H9 (cell line): ENCODE measurements at regions not wholly inside any gene's neighbourhood (a gene's known extent, or its start where the extent isn't known, plus 50 kb on each side); places are given as distances from the start of the nearest gene placed in this dataset.

Experiments
- DNase-seq: peaks from one replicate; pipeline ENCODE4 v3.0.0-alpha.2; 2017
- H2AFZ ChIP-seq: one replicate; pipeline ENCODE4 v1.6.1; 2013; ENCODE audit warnings: mild to moderate bottlenecking, low read length, control low read depth, moderate library complexity
- H2AK5ac ChIP-seq: 2 replicates; pipeline ENCODE4 v1.6.1; 2013; ENCODE audit warnings: low read length, control low read depth, mixed read lengths; ENCODE audit not compliant: insufficient read length
- H2BK120ac ChIP-seq: one replicate; pipeline ENCODE4 v1.6.1; 2013; ENCODE audit warnings: low read depth, mild to moderate bottlenecking, low read length, control low read depth, inconsistent platforms; ENCODE audit not compliant: poor library complexity, severe bottlenecking
- H2BK12ac ChIP-seq: 2 replicates; pipeline ENCODE4 v1.6.1; 2013; ENCODE audit warnings: low read length, control low read depth, mixed read lengths, low read depth; ENCODE audit not compliant: insufficient read length
- H2BK15ac ChIP-seq: 2 replicates; pipeline ENCODE4 v1.6.1; 2013; ENCODE audit warnings: low read depth, low read length, control low read depth
- H2BK20ac ChIP-seq: one replicate; pipeline ENCODE4 v1.6.1; 2013; ENCODE audit warnings: low read depth, mild to moderate bottlenecking, low read length, control low read depth, inconsistent platforms; ENCODE audit not compliant: poor library complexity, severe bottlenecking
- H2BK5ac ChIP-seq: 2 replicates; pipeline ENCODE4 v1.6.1; 2013; ENCODE audit warnings: low read length, control low read depth, mixed read lengths; ENCODE audit not compliant: insufficient read length
- H3K14ac ChIP-seq: 2 replicates; pipeline ENCODE4 v1.6.1; 2013; ENCODE audit warnings: low read length, control low read depth; ENCODE audit not compliant: insufficient read depth
- H3K18ac ChIP-seq: 2 replicates; pipeline ENCODE4 v1.6.1; 2013; ENCODE audit warnings: low read depth, mild to moderate bottlenecking, mixed read lengths, low read length, control low read depth; ENCODE audit not compliant: insufficient read length
- H3K23ac ChIP-seq: 2 replicates; pipeline ENCODE4 v1.6.1; 2013; ENCODE audit warnings: low read length, control low read depth, mixed read lengths, low read depth; ENCODE audit not compliant: insufficient read length
- H3K23me2 ChIP-seq: 2 replicates; pipeline ENCODE4 v1.6.1; 2013; ENCODE audit warnings: low read depth, mild to moderate bottlenecking, mixed read lengths, low read length, control low read depth; ENCODE audit not compliant: insufficient read length, poor library complexity, severe bottlenecking
- H3K27ac ChIP-seq: 2 replicates; pipeline ENCODE4 v1.5.1; 2013; ENCODE audit warnings: low read length, control low read depth, mixed read lengths, low read depth; ENCODE audit not compliant: insufficient read length
- H3K27me3 ChIP-seq: 2 replicates; pipeline ENCODE4 v1.6.1; 2013; ENCODE audit warnings: low read length, control low read depth, inconsistent platforms; ENCODE audit not compliant: insufficient read depth
- H3K4ac ChIP-seq: 2 replicates; pipeline ENCODE4 v1.6.1; 2013; ENCODE audit warnings: low read depth, mild to moderate bottlenecking, control low read depth, inconsistent platforms, low read length, moderate library complexity
- H3K4me1 ChIP-seq: 2 replicates; pipeline ENCODE4 v1.6.1; 2013; ENCODE audit warnings: low read length, control low read depth, inconsistent platforms; ENCODE audit not compliant: insufficient read depth
- H3K4me2 ChIP-seq: 2 replicates; pipeline ENCODE4 v1.6.1; 2013; ENCODE audit warnings: low read length, control low read depth, mixed read lengths; ENCODE audit not compliant: insufficient read length, insufficient read depth
- H3K56ac ChIP-seq: 2 replicates; pipeline ENCODE4 v1.6.1; 2013; ENCODE audit warnings: low read depth, mild to moderate bottlenecking, mixed read lengths, low read length, control low read depth; ENCODE audit not compliant: insufficient read length
- H3K79me1 ChIP-seq: 2 replicates; pipeline ENCODE4 v1.6.1; 2013; ENCODE audit warnings: low read depth, mild to moderate bottlenecking, moderate library complexity, low read length, control low read depth, inconsistent platforms; ENCODE audit not compliant: insufficient read depth, poor library complexity, severe bottlenecking
- H3K79me2 ChIP-seq: 2 replicates; pipeline ENCODE4 v1.6.1; 2013; ENCODE audit warnings: low read length, control low read depth, inconsistent platforms; ENCODE audit not compliant: insufficient read depth
- H3K9ac ChIP-seq: 2 replicates; pipeline ENCODE4 v1.6.1; 2013; ENCODE audit warnings: low read length, control low read depth, mixed read lengths; ENCODE audit not compliant: insufficient read length; ENCODE audit errors: extremely low read depth
- H3K9me3 ChIP-seq: one replicate; pipeline ENCODE4 v1.6.1; 2013; ENCODE audit warnings: low read depth, low read length, inconsistent platforms; ENCODE audit not compliant: control insufficient read depth
- H3T11ph ChIP-seq: one replicate; pipeline ENCODE4 v1.6.1; 2013; ENCODE audit warnings: mild to moderate bottlenecking, low read length, control low read depth, inconsistent platforms
- H4K20me1 ChIP-seq: one replicate; pipeline ENCODE4 v1.6.1; 2013; ENCODE audit not compliant: control insufficient read depth, insufficient read length, insufficient read depth
- H4K5ac ChIP-seq: 2 replicates; pipeline ENCODE4 v1.6.1; 2013; ENCODE audit warnings: low read depth, mild to moderate bottlenecking, mixed read lengths, low read length, control low read depth; ENCODE audit not compliant: insufficient read length
- H4K8ac ChIP-seq: replicated peaks from 2 replicates; pipeline ENCODE4 v1.6.1; 2013; ENCODE audit warnings: low read length, control low read depth, mixed read lengths, low read depth; ENCODE audit not compliant: insufficient read length
- H4K91ac ChIP-seq: 2 replicates; pipeline ENCODE4 v1.6.1; 2013; ENCODE audit warnings: low read depth, mild to moderate bottlenecking, moderate library complexity, mixed read lengths, low read length, control low read depth; ENCODE audit not compliant: insufficient read length
- H3K27ac Mint-ChIP-seq, 3 experiments: 2 replicates in 2 of 3; 3 replicates in 1 of 3; pipeline ENCODE4 v1.8.0; 2020 to 2021; ENCODE audit warnings: mixed read lengths in 3 of 3, mild to moderate bottlenecking in 1 of 3, moderate library complexity in 1 of 3
- H3K27me3 Mint-ChIP-seq: 2 replicates; pipeline ENCODE4 v1.8.0; 2021; ENCODE audit warnings: low read depth, mild to moderate bottlenecking, moderate library complexity, mixed read lengths
- H3K36me3 Mint-ChIP-seq, 3 experiments: 2 replicates in 2 of 3; 3 replicates in 1 of 3; pipeline ENCODE4 v1.8.0; 2020 to 2021; ENCODE audit warnings: low read depth in 3 of 3, mixed read lengths in 3 of 3; ENCODE audit not compliant: insufficient read depth in 1 of 3
- H3K4me1 Mint-ChIP-seq, 2 experiments: 2 replicates each; pipeline ENCODE4 v1.8.0; 2020; ENCODE audit warnings: mixed read lengths in 2 of 2
- H3K4me3 Mint-ChIP-seq, 2 experiments: 2 replicates in 1 of 2; 3 replicates in 1 of 2; pipeline ENCODE4 v1.8.0; 2020 to 2021; ENCODE audit warnings: mild to moderate bottlenecking in 2 of 2, mixed read lengths in 2 of 2, moderate library complexity in 1 of 2
- H3K9me3 Mint-ChIP-seq, 2 experiments: 2 replicates in 1 of 2; 3 replicates in 1 of 2; pipeline ENCODE4 v1.8.0; 2020; ENCODE audit warnings: mild to moderate bottlenecking in 2 of 2, mixed read lengths in 2 of 2, moderate library complexity in 1 of 2
- CTCF ChIP-seq: fragments of 200-600 bp; sonication (generic); conservative IDR thresholded peaks from 3 replicates; pipeline ENCODE4 v1.8.0; 2021; ENCODE audit warnings: antibody characterized with exemption, mild to moderate bottlenecking
- WGBS: extraction: QIAGEN DNeasy Blood & Tissue Kit; methylation state at CpG from one replicate; pipeline ENCODE4 v1.1.7; 2013; ENCODE audit warnings: missing lambda C conversion rate, low lambda C conversion rate, mixed read lengths; ENCODE audit not compliant: insufficient read length; ENCODE audit errors: extremely low coverage; 5-methylcytosine and 5-hydroxymethylcytosine counted together

GRCh38 chr3:3366386-3366785 lies 186.9 kb upstream of the CRBN start:
- H3K56ac ChIP-seq: no peak overlapping the region
- no peaks in the 10 kb centered on the region for H4K20me1 ChIP-seq
- H3K4me2 ChIP-seq: no peak overlapping the region
- no peak overlapping the region for H2BK5ac ChIP-seq
- H3K4ac ChIP-seq: no peak overlapping the region
- H2AK5ac ChIP-seq: no peak overlapping the region
- WGBS: no CpG with 5 or more reads among the region's 5 CpGs
- H3K18ac ChIP-seq: no peak overlapping the region
- Mint-ChIP-seq H3K27ac (peak overlapping the region in 1 of 3 experiments; percentile 31; a peak in 1 of 7 replicates), H3K4me1 (no peaks in the 10 kb centered on the region), H3K36me3 (no peaks in the 10 kb centered on the region), H3K9me3 (no peaks in the 10 kb centered on the region; a peak in 1 of 5 replicates), H3K4me3 (no peak overlapping the region), H3K27me3 (no peaks in the 10 kb centered on the region; the same call in 1 of the 2 replicates)
- H3K27me3 ChIP-seq: no peaks in the 10 kb centered on the region
- H3K79me1 ChIP-seq: no peaks in the 10 kb centered on the region
- no peak overlapping the region for H2BK15ac ChIP-seq
- H3K23me2 ChIP-seq: no peaks in the 10 kb centered on the region
- no peak for TF ChIP-seq CTCF
- H3K9me3 ChIP-seq: no peaks in the 10 kb centered on the region
- H2BK120ac ChIP-seq: no peak overlapping the region
- no peak overlapping the region for H3K27ac ChIP-seq
- H3K9ac ChIP-seq: no peak overlapping the region
- no peak overlapping the region for H2BK12ac ChIP-seq
- H3K4me1 ChIP-seq: no peaks in the 10 kb centered on the region
- H4K91ac ChIP-seq: no peak overlapping the region
- no peak overlapping the region for H4K8ac ChIP-seq
- DNase-seq: no peak
- H2AFZ ChIP-seq: no peak overlapping the region
- H3T11ph ChIP-seq: no peak overlapping the region
- no peak overlapping the region for H2BK20ac ChIP-seq
- no peaks in the 10 kb centered on the region for H3K79me2 ChIP-seq
- H3K14ac ChIP-seq: no peak overlapping the region; the same call in 1 of the 2 replicates
- H4K5ac ChIP-seq: no peak overlapping the region
- H3K23ac ChIP-seq: no peak overlapping the region
